Calu3 (cell line): ENCODE measurements at regions not wholly inside any gene's neighbourhood (a gene's known extent, or its start where the extent isn't known, plus 50 kb on each side); places are given as distances from the start of the nearest gene placed in this dataset.

Experiments
- BruUV-seq: library from RNA; stranded (reverse); fragments of 400-500 nt; replicated peaks from 2 replicates; lab custom pipeline; 2021; lab: Mats Ljungman, UMichigan
- CTCF ChIA-PET: fragments of 300-600 bp; sonication (Branson Sonifier 250); formaldehyde crosslinking; loops from one replicate; lab custom pipeline; 2022; ENCODE audit warnings: antibody characterized with exemption; lab: Charles Lee
- DNase-seq: peaks from one replicate; pipeline ENCODE4 v3.0.0; 2022
- H3K27ac Mint-ChIP-seq: one replicate; pipeline ENCODE4 v1.8.0; 2022; ENCODE audit warnings: mixed read lengths; ENCODE audit not compliant: unreplicated experiment
- H3K27me3 Mint-ChIP-seq: one replicate; pipeline ENCODE4 v1.8.0; 2022; ENCODE audit warnings: mixed read lengths; ENCODE audit not compliant: unreplicated experiment
- H3K36me3 Mint-ChIP-seq: one replicate; pipeline ENCODE4 v1.8.0; 2022; ENCODE audit warnings: mild to moderate bottlenecking, moderate library complexity, mixed read lengths; ENCODE audit not compliant: insufficient read depth, unreplicated experiment
- H3K4me1 Mint-ChIP-seq: one replicate; pipeline ENCODE4 v1.8.0; 2022; ENCODE audit warnings: mild to moderate bottlenecking, low read depth, mixed read lengths; ENCODE audit not compliant: unreplicated experiment
- H3K4me3 Mint-ChIP-seq: one replicate; pipeline ENCODE4 v1.8.0; 2022; ENCODE audit warnings: mild to moderate bottlenecking, low read depth, moderate library complexity, mixed read lengths; ENCODE audit not compliant: unreplicated experiment
- H3K9me3 Mint-ChIP-seq: one replicate; pipeline ENCODE4 v1.8.0; 2022; ENCODE audit warnings: low read depth, mixed read lengths; ENCODE audit not compliant: unreplicated experiment
- CTCF ChIP-seq: fragments of 200-600 bp; IDR thresholded peaks from one replicate; pipeline ENCODE4 v1.8.0; 2022; ENCODE audit warnings: antibody characterized with exemption; ENCODE audit not compliant: unreplicated experiment
- intact Hi-C: fragments of 100-400 bp; cut with micrococcal nuclease; formaldehyde crosslinking; loops from one replicate; pipeline ENCODE4 v1.10.0; 2022; ENCODE audit not compliant: unreplicated experiment

DNA sequence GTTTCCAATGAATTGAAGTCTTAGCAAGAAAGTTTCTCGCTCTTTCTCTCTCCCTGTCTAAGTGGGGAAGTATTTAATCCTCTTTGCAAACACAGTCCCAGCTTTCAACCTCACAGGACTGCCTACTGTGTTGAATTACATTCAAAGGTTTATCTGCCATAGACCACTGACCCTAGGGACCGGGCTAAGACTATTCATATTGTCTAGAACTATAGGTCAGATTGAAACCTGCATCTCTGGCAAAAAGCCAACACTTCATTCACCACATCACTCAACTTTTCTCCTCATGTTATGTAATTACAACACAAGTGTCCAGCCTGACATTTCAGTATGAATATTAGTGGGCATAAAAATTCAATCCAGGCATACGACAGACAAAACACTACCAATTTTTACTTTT, 314.7 kb upstream of the RSPO3 start:
- H3K27me3 Mint-ChIP-seq, result no peaks in the 10 kb centered on the region
- no peak for TF ChIP-seq CTCF
- no peaks in the 10 kb centered on the region for H3K4me1 Mint-ChIP-seq
- CTCF ChIA-PET, result interaction anchor here (1.0 to 1.2 kb wide), 2 partner anchors 9 to 297 kb away, joined by 3 to 5 read pairs; no protein-coding TSS in a partner anchor
- H3K36me3 Mint-ChIP-seq, result no peaks in the 10 kb centered on the region
- no peak for DNase-seq
- no peak overlapping the region for H3K4me3 Mint-ChIP-seq
- intact Hi-C loops, result loop anchor here (1.0 to 10.0 kb wide), 3 partner anchors 267 to 318 kb away; no protein-coding TSS in a partner anchor
- BruUV-seq, result no TSS peak
- H3K9me3 Mint-ChIP-seq, result no peaks in the 10 kb centered on the region
- no peak overlapping the region for H3K27ac Mint-ChIP-seq

DNA sequence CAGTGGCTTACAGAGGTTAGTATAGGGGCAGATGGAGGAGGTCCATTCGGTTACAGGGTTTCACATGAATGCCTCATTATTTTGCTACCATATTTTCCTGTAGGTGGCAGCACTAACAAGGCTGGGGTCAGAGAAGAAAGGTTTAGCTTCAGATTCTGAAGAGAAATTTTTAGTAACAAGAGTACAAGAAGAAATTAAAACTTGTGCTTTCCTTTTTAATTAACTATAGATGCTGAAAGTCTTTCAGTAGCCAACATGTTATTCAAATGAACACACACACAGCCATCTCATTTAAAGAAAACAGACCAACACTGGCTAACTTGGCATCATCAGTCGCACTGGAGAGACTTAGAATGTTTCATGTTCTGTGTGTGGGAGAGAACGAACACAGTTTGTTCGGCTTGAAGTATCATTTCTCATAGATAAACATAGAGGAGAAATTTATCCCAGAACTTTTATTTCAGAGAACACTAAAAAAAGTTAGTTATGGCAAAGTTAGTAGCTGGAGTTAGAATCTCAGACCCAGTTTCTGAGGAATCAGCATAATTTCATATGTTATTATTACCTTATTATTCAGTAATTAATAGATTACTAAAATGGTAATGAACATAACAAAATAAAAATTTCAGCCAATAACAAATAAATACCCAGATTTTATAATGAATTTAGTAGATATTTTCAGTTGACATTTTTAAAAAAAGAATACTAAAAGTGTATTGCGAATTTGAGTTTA, 314.0 kb upstream of the RSPO3 start:
- CTCF ChIA-PET, result interaction anchor here (0.6 to 1.2 kb wide), 3 partner anchors 9 to 300 kb away, joined by 3 to 5 read pairs (median 4); no protein-coding TSS in a partner anchor
- Mint-ChIP-seq H3K9me3 (no peaks in the 10 kb centered on the region), H3K4me3 (no peak overlapping the region), H3K36me3 (no peaks in the 10 kb centered on the region), H3K4me1 (no peaks in the 10 kb centered on the region), H3K27me3 (no peaks in the 10 kb centered on the region), H3K27ac (no peak overlapping the region)
- intact Hi-C loops, result loop anchor here (2.0 to 10.0 kb wide), 2 partner anchors 266 to 300 kb away; no protein-coding TSS in a partner anchor
- no TSS peak for BruUV-seq
- TF ChIP-seq CTCF, result no peak
- DNase-seq, result peak; percentile 32

- H3K4me1 Mint-ChIP-seq, result no peaks in the 10 kb centered on the region
- H3K27ac Mint-ChIP-seq, result no peak overlapping the region
- no peaks in the 10 kb centered on the region for H3K36me3 Mint-ChIP-seq
- BruUV-seq, result no TSS peak
- no peaks in the 10 kb centered on the region for H3K27me3 Mint-ChIP-seq
- no peak for TF ChIP-seq CTCF
- no peak overlapping the region for H3K4me3 Mint-ChIP-seq
- DNase-seq, result no peak
- intact Hi-C loops, result loop anchor here (2.0 to 10.0 kb wide), 2 partner anchors 265 to 299 kb away; no protein-coding TSS in a partner anchor
- CTCF ChIA-PET, result no interaction called here
- no peaks in the 10 kb centered on the region for H3K9me3 Mint-ChIP-seq
Measured at GRCh38 chr6:126805861-126806260, 312.6 kb upstream of the RSPO3 start.

DNA sequence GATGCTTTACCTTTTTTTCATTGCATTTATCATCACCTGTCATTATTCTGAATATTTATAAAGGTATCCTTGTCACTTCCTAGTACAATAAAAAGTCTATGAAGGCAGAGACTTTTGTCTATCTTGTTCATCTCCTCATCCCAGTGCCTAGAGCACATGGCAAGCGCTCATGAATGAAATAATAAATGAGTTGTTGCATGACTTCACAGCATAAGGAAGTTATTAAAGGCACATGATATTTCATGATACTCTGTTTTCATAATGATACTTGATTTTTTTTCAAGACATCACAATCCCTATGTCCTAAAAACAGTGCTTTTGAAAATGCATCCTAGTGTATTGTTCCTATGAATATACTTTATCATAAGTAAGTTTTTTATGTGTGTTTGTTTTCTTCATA, 310.6 kb upstream of the RSPO3 start:
- intact Hi-C loops, result loop anchor here (10.0 kb wide), 1 partner anchor 297 kb away; no protein-coding TSS in a partner anchor
- CTCF ChIA-PET, result no interaction called here
- no TSS peak for BruUV-seq

More for the DNA sequence above, 310.6 kb upstream of the RSPO3 start:
- H3K9me3 Mint-ChIP-seq, result no peaks in the 10 kb centered on the region
- peaks cover 6% of the 10 kb centered on the region for H3K4me1 Mint-ChIP-seq
- H3K27ac Mint-ChIP-seq, result no peak overlapping the region
- no peak for DNase-seq
- H3K4me3 Mint-ChIP-seq, result no peak overlapping the region
- H3K27me3 Mint-ChIP-seq, result no peaks in the 10 kb centered on the region
- TF ChIP-seq CTCF, result no peak
- no peaks in the 10 kb centered on the region for H3K36me3 Mint-ChIP-seq
